ENCODE measurements at regions not wholly inside any gene's neighbourhood (a gene's known extent, or its start where the extent isn't known, plus 50 kb on each side); places are given as distances from the start of the nearest gene placed in this dataset.

DNA sequence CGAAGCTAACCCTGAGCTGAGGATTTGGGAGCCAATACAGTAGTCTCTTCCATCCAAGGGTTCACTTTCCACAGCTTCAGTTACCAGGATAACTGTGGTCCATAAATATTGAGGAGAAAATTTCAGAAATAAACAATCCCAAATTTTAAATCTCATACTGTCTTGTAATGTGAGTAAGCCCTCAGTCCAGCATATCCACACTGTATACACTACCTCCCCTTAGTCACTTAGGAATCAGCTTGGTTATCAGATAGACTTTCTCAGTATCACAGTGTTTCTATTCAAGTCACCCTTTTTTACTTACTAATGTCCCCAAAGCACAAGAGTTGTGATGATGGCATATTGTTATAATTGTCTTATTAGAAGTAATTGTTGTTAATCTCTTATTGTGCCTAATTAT, 102.3 kb upstream of the GNG12 start:
- TF ChIP-seq, protein P1, sequence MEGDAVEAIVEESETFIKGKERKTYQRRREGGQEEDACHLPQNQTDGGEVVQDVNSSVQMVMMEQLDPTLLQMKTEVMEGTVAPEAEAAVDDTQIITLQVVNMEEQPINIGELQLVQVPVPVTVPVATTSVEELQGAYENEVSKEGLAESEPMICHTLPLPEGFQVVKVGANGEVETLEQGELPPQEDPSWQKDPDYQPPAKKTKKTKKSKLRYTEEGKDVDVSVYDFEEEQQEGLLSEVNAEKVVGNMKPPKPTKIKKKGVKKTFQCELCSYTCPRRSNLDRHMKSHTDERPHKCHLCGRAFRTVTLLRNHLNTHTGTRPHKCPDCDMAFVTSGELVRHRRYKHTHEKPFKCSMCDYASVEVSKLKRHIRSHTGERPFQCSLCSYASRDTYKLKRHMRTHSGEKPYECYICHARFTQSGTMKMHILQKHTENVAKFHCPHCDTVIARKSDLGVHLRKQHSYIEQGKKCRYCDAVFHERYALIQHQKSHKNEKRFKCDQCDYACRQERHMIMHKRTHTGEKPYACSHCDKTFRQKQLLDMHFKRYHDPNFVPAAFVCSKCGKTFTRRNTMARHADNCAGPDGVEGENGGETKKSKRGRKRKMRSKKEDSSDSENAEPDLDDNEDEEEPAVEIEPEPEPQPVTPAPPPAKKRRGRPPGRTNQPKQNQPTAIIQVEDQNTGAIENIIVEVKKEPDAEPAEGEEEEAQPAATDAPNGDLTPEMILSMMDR (IDR thresholded peaks at IDR 0.05) = no peak
- intact Hi-C loops (cut with micrococcal nuclease) = no loop called here
- DNase-seq = no peak
- Histone ChIP-seq H3K36me3 (replicated peaks in 1 of 2; ENCODE audit: control insufficient read depth in 1 of 2, insufficient read depth in 2 of 2, low read length in 2 of 2) (no peaks in the 10 kb centered on the region), H2AFZ (ENCODE audit: insufficient read depth, low read depth, low read length, poor library complexity, severe bottlenecking) (no peak overlapping the region), H3K27me3 (ENCODE audit: control insufficient read depth in 2 of 2, insufficient read depth in 2 of 2, low read length in 2 of 2) (no peaks in the 10 kb centered on the region), H3K4me1 (ENCODE audit: control insufficient read depth in 1 of 2, insufficient read depth in 2 of 2, low read length in 2 of 2) (no peaks in the 10 kb centered on the region), H3K9me3 (replicated peaks in 1 of 2; ENCODE audit: control insufficient read depth in 1 of 2, insufficient read depth in 1 of 2, low read length in 2 of 2) (no peaks in the 10 kb centered on the region), H3K9ac (ENCODE audit: insufficient read depth, low read length, poor library complexity, severe bottlenecking) (no peak overlapping the region), H3K27ac (ENCODE audit: low read depth in 1 of 2, low read length in 2 of 2) (no peak overlapping the region), H3K79me2 (ENCODE audit: insufficient read depth, low read length) (no peaks in the 10 kb centered on the region), H3K4me2 (replicated peaks; ENCODE audit: extremely low read depth, low read length, poor library complexity, severe bottlenecking) (no peak overlapping the region), H4K20me1 (ENCODE audit: insufficient read depth, low read length) (no peaks in the 10 kb centered on the region), H3K4me3 (replicated peaks in 1 of 3; ENCODE audit: low read depth in 2 of 3, low read length in 3 of 3) (no peak overlapping the region)
- Mint-ChIP-seq H3K27me3 (ENCODE audit: low read depth in 3 of 3) (peaks cover under 1 to 4% (median 2%) of the 10 kb centered on the region in 3 donors), H3K27ac (no peak overlapping the region), H3K4me1 (no peaks in the 10 kb centered on the region), H3K9me3 (peaks cover 0 to 7% (median 2%) of the 10 kb centered on the region in 7 donors), H3K4me3 (no peak overlapping the region), H3K36me3 (no peaks in the 10 kb centered on the region)
- WGBS (ENCODE audit: insufficient coverage) = no CpG with 5 or more reads among the region's 1 CpG

DNA sequence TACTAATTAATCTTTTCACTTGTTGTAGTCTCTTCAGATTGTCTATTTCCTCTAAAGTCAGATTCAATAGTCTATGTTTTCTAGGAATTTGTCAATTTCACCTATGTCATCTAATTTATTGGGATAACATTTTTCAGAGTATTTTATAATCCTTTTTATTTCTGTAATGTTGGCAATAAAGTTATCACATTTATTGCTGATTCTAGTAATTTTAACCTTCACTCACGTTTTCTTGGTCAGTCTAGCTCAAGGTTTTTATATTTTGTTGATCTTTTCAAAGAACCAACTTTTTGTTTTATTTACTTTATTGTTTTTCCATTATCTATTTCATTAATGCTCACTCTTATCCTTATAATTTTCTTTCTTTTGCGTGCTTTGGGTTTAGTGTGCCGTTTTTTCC, 97.9 kb upstream of the GNG12 start:
- peaks cover 0 to 7% (median 4%) of the 10 kb centered on the region in 3 donors for H3K27me3 Mint-ChIP-seq (ENCODE audit: low read depth in 3 of 3)
- H3K9me3 Mint-ChIP-seq = peaks cover 0 to 5% (median 0%) of the 10 kb centered on the region in 7 donors
- Histone ChIP-seq H3K9ac (ENCODE audit: insufficient read depth, low read length, poor library complexity, severe bottlenecking) (no peak overlapping the region), H3K4me1 (ENCODE audit: control insufficient read depth in 1 of 2, insufficient read depth in 2 of 2, low read length in 2 of 2) (no peaks in the 10 kb centered on the region), H3K4me3 (replicated peaks in 1 of 3; ENCODE audit: low read depth in 2 of 3, low read length in 3 of 3) (no peak overlapping the region), H3K36me3 (replicated peaks in 1 of 2; ENCODE audit: control insufficient read depth in 1 of 2, insufficient read depth in 2 of 2, low read length in 2 of 2) (no peaks in the 10 kb centered on the region), H3K27ac (ENCODE audit: low read depth in 1 of 2, low read length in 2 of 2) (no peak overlapping the region), H3K79me2 (ENCODE audit: insufficient read depth, low read length) (no peaks in the 10 kb centered on the region), H3K27me3 (ENCODE audit: control insufficient read depth in 2 of 2, insufficient read depth in 2 of 2, low read length in 2 of 2) (no peaks in the 10 kb centered on the region), H3K9me3 (replicated peaks in 1 of 2; ENCODE audit: control insufficient read depth in 1 of 2, insufficient read depth in 1 of 2, low read length in 2 of 2) (no peaks in the 10 kb centered on the region), H3K4me2 (replicated peaks; ENCODE audit: extremely low read depth, low read length, poor library complexity, severe bottlenecking) (no peak overlapping the region), H4K20me1 (ENCODE audit: insufficient read depth, low read length) (no peaks in the 10 kb centered on the region), H2AFZ (ENCODE audit: insufficient read depth, low read depth, low read length, poor library complexity, severe bottlenecking) (no peak overlapping the region)
- H3K4me3 Mint-ChIP-seq = no peak overlapping the region
- H3K27ac Mint-ChIP-seq = no peak overlapping the region
- no CpG with 5 or more reads among the region's 3 CpGs for WGBS (ENCODE audit: insufficient coverage)
- no peaks in the 10 kb centered on the region for H3K36me3 Mint-ChIP-seq
- TF ChIP-seq, protein P1 (IDR thresholded peaks at IDR 0.05) = no peak
- DNase-seq = no peak
- no peaks in the 10 kb centered on the region for H3K4me1 Mint-ChIP-seq
- intact Hi-C loops (cut with micrococcal nuclease) = no loop called here

Measured in CD14-positive monocyte (primary cell).